GM21619 (cell line): ENCODE measurements at regions not wholly inside any gene's neighbourhood (a gene's known extent, or its start where the extent isn't known, plus 50 kb on each side); places are given as distances from the start of the nearest gene placed in this dataset.
"Not testable (repeated sequence)": the region's sequence is repeated elsewhere in the genome, so short reads cannot be mapped to it uniquely, and the experiment has no call there.

Experiments used
- ATAC-seq: cut with Tn5 transposase; IDR thresholded peaks from one replicate; pipeline ENCODE4 v1.9.1; 2021; ENCODE audit not compliant: unreplicated experiment

GRCh38 chr4:158313566-158313965 lies 103.3 kb downstream of the TMEM144 start:
- ATAC-seq = no peak

DNA sequence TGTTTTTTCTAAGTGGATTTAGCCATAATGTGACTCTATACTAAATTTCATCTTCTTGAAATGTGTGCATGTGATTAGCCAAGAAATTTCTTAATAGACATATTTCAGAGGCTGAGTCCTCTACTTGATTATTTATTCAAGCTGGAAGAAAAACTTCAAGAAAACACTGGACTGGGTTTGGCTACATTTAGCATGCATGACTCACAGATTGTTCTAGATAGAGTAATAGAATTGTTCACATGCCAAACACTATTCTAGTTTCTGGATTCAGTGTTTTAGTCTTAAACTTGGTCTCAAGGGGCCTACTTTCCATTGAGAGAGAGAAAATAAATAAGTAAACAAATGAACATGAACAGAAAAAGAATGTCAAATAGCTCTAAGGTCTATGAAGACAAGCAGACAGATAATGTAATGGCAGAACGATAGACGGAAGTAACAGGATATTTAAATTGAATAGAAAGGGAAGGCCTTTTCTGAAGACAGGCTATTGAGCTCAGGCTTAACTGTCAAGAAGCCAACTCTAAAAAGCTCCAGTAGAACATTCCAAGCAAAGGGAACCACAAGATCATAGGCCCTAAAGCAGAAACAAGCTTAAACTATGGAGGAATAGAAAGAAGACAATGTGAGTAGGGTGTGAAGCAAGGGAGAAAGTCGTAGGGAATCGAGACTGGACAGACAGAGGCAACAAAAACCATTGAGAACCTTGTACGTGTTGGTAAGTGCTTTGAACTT lies 104.6 kb downstream of the TMEM144 start:
- no peak for ATAC-seq

DNA sequence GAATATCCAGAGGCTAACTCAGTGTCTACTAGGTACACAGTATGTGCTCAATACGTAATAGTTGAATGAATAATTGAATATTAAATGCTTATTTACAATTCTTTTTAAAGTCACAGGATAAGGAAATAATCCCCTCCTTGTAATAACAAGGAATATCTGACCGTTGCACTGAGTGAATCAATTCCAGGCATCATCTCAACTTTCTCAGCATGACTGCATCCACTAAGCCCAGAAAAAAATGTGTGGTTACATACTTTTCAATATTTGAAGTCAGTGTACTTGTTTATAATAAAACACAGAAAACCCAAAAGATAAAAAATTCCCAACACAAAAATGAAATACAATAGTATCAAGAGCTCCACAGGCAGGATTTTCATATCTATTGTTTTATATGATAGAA lies 105.4 kb downstream of the TMEM144 start:
- no peak for ATAC-seq

GRCh38 chr4:158316264-158316663 lies 106.0 kb downstream of the TMEM144 start:
- ATAC-seq = peak; percentile 65

DNA sequence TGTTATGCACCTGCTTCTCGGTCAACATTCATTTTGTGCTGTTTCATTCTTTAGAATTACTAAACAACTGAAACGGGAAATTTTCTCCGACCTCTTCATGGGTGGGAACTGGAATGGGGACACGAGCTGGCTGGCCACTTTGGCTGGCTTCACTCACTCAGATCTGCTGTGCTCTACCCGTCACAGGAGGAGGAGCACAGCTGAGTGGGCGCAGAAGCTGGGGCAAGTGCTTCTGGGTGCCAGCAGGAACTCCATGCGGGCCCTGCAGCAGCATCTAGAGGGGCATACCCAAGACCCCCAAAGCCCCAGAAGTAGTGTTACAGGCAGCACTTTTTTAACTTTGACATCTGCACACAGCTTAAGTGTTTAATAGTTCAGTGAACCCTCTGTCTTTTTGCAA lies 109.6 kb downstream of the TMEM144 start:
- no peak for ATAC-seq

DNA sequence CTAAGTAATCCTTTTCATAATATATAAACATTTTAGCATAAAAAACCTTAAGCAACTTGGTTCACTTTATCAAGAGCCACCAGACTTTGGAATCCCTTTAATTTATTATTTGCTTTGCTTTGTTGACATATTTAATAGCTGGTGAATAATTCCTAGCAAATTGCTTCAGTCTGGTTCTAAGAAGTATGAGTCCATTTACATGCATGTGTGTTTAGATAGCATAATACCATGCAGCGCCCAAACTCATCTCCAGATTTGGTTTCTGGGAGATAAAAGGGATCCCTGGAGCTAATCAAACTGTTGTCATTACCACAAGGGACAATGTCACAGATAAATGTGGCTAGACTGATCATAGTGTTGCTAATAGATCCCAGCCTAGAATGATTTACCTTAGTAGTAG lies 111.8 kb downstream of the TMEM144 start:
- no peak for ATAC-seq

DNA sequence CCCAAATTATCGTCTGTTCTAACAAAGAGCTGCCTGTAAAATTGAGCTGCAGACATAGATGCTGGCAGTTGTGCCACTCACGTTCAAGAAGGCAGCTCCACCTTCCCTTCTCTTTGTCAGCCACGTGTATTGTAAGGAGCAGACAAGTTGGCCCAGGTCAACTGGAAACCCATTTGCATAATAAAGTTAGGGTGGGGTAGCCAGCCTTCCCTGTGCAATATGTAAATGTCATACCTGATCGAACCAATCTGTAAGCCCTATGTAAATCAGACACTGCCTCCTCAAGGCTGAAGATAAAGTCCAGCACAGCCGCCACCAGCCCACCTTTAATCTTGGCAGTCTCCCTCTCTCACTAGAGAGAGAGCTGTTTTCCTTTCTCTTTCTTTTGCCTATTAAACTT lies 117.2 kb downstream of the TMEM144 start:
- ATAC-seq = no peak

- ATAC-seq = no peak
Observed at GRCh38 chr4:158331863-158332262, 121.6 kb downstream of the TMEM144 start.

DNA sequence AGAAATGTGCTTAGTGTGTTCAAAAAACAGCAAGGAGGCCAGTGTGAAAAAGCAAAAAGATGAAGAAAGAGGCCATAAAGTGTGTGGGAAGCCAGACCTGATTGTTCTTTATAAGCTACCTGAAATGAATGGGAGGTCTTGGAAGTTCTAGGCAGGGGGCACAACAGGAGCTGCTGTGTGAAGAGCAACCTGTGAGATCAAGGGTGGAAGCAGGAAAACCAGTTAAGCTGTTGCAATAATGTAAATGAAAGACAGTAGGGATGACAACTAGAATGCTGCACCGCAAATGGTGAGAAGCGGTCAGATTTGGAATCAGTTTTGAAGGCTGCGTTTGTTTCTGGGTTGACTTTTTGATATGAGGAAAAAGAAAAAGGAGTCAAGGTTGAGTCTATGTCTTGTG lies 123.5 kb downstream of the TMEM144 start:
- no peak for ATAC-seq

DNA sequence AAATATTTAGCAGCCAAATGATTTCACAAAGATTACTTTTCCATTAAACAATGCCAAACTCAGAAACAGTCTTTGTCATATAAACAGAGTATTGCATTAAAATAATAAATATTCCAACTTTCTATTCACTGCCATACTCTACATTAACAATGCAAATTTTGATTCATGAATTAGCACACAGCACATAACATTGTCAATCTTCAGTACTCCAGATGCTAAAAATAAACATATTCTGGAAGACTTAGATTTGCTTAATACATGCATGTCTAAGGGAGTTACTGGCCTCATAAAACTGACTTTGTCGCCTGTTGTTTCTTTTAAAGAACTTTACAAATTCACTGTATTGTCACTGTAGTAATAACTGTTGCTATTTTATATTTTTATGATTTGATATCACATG lies 131.6 kb downstream of the TMEM144 start:
- ATAC-seq = no peak

- no peak for ATAC-seq
Observed at GRCh38 chr4:158346576-158346975, 136.3 kb downstream of the TMEM144 start.

DNA sequence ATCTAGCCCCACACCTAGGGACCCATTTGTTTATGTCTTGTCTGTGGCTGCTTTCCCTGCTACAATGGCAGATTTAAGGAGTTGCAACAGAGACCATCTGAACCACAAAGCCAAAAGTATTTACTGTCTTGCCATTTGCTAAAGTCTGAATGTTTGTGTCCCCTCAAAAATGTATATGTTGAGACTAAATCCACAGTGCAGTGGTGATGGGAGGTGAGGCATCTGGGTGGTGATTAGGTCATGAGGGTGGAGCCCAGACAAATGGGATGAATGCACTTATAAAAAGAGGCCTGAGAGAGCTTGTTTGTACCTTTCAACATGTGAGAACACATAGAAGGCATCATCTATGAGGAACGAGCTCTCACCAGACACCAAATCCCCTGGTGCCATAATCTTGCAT lies 137.3 kb downstream of the TMEM144 start:
- ATAC-seq = no peak

GRCh38 chr4:158350161-158350560 lies 139.9 kb downstream of the TMEM144 start:
- ATAC-seq = no peak

GRCh38 chr4:158353541-158354304 lies 143.4 kb downstream of the TMEM144 start:
- ATAC-seq = no peak

DNA sequence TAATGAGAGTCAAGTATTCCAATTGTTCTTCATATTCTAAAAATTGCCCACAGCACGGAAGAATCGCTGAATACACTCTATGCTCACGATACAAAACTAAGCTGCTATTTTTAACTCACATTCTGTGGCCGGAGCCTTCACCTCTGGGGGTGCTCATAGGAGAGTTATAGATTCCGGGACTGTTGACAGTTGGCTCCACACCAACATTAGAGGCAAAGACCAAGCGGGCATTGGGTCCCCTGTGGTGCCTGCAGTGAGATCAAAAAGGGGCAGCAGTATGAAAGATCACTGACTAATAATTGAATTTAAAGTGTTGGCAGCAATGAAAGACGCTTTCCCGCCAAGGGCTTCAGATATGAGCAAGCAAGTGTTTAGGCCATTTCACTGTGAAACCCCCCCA lies 146.0 kb downstream of the TMEM144 start:
- no peak for ATAC-seq

- not testable (repeated sequence) for ATAC-seq
Observed at GRCh38 chr4:158367932-158368441, 153.7 kb upstream of the RXFP1 start.

GRCh38 chr4:158371158-158371557 lies 150.5 kb upstream of the RXFP1 start:
- ATAC-seq = no peak

DNA sequence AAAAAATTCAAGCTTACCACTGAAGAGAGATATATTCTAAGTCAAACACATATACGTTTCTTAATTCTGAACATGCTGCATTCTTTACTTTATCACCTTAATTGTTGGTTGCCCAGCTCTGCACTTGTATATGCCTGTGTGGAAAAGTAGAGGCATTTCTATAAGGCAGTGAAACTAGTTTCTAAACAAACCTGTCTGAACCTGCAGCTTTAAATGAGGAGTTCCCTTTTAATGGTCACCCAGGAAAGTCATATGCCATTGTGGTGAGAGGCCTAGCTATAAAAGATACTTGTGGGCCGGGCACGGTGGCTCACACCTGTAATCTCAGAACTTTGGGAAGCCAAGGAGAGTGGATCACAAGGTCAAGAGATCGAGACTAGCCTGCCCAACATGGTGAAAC lies 147.4 kb upstream of the RXFP1 start:
- no peak for ATAC-seq

GRCh38 chr4:158376106-158376840 lies 145.4 kb upstream of the RXFP1 start:
- no peak for ATAC-seq

- ATAC-seq = no peak
Observed at GRCh38 chr4:158384414-158384813, 137.3 kb upstream of the RXFP1 start.

- ATAC-seq = no peak
Observed at GRCh38 chr4:158395343-158395742, 126.3 kb upstream of the RXFP1 start.

- no peak for ATAC-seq
Observed at GRCh38 chr4:158395889-158396288, 125.8 kb upstream of the RXFP1 start.
